ENCODE measurements at regions not wholly inside any gene's neighbourhood (a gene's known extent, or its start where the extent isn't known, plus 50 kb on each side); places are given as distances from the start of the nearest gene placed in this dataset.

DNA sequence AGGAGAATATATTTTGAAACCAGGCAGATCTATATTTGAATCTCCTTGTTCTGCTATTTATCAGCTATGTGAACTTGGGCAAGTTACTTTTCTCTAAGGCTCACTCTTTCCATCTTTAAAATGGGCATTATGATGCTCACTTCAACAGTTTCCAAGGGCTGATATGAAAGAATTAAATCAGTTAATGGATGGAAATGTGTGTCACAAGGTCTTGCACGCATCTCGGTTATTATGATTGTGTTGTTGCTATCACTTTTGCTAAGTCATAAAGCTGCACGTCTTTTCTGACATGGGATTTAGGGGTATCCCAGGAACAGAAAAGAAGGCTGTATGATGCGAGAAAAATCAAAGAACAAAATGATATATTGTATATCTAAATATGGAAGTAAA, 721.5 kb upstream of the TBX3 start:
- H3K27me3 ChIP-seq (ENCODE audit: control insufficient read depth in 2 of 2, insufficient read depth in 2 of 2, low read length in 2 of 2): no peaks in the 10 kb centered on the region
- intact Hi-C loops (cut with micrococcal nuclease): no loop called here
- H3K4me3 ChIP-seq (replicated peaks in 1 of 3; ENCODE audit: low read depth in 2 of 3, low read length in 3 of 3): no peak overlapping the region
- no peaks in the 10 kb centered on the region for H3K4me1 ChIP-seq (ENCODE audit: control insufficient read depth in 1 of 2, insufficient read depth in 2 of 2, low read length in 2 of 2)
- Mint-ChIP-seq H3K36me3 (no peaks in the 10 kb centered on the region), H3K27me3 (ENCODE audit: low read depth in 3 of 3) (peaks cover 5 to 10% (median 7%) of the 10 kb centered on the region in 3 donors), H3K27ac (no peak overlapping the region), H3K9me3 (peaks cover 0 to 3% (median 0%) of the 10 kb centered on the region in 7 donors), H3K4me3 (no peak overlapping the region), H3K4me1 (no peaks in the 10 kb centered on the region)
- no peaks in the 10 kb centered on the region for H3K36me3 ChIP-seq (replicated peaks in 1 of 2; ENCODE audit: control insufficient read depth in 1 of 2, insufficient read depth in 2 of 2, low read length in 2 of 2)
- DNase-seq: no peak
- no peak overlapping the region for H3K27ac ChIP-seq (ENCODE audit: low read depth in 1 of 2, low read length in 2 of 2)
- no peaks in the 10 kb centered on the region for H3K79me2 ChIP-seq (ENCODE audit: insufficient read depth, low read length)
- H3K4me2 ChIP-seq (replicated peaks; ENCODE audit: extremely low read depth, low read length, poor library complexity, severe bottlenecking): no peak overlapping the region
- H3K9me3 ChIP-seq (replicated peaks in 1 of 2; ENCODE audit: control insufficient read depth in 1 of 2, insufficient read depth in 1 of 2, low read length in 2 of 2): no peaks in the 10 kb centered on the region
- TF ChIP-seq, protein P1, sequence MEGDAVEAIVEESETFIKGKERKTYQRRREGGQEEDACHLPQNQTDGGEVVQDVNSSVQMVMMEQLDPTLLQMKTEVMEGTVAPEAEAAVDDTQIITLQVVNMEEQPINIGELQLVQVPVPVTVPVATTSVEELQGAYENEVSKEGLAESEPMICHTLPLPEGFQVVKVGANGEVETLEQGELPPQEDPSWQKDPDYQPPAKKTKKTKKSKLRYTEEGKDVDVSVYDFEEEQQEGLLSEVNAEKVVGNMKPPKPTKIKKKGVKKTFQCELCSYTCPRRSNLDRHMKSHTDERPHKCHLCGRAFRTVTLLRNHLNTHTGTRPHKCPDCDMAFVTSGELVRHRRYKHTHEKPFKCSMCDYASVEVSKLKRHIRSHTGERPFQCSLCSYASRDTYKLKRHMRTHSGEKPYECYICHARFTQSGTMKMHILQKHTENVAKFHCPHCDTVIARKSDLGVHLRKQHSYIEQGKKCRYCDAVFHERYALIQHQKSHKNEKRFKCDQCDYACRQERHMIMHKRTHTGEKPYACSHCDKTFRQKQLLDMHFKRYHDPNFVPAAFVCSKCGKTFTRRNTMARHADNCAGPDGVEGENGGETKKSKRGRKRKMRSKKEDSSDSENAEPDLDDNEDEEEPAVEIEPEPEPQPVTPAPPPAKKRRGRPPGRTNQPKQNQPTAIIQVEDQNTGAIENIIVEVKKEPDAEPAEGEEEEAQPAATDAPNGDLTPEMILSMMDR (IDR thresholded peaks at IDR 0.05): no peak
- H2AFZ ChIP-seq (ENCODE audit: insufficient read depth, low read depth, low read length, poor library complexity, severe bottlenecking): no peak overlapping the region
- 91% methylated on average over 3 of the region's 4 CpGs for WGBS (ENCODE audit: insufficient coverage)
- no peaks in the 10 kb centered on the region for H4K20me1 ChIP-seq (ENCODE audit: insufficient read depth, low read length)
- no peak overlapping the region for H3K9ac ChIP-seq (ENCODE audit: insufficient read depth, low read length, poor library complexity, severe bottlenecking)

- no peak overlapping the region for H3K4me2 ChIP-seq (replicated peaks; ENCODE audit: extremely low read depth, low read length, poor library complexity, severe bottlenecking)
- DNase-seq: no peak
- Mint-ChIP-seq H3K27me3 (ENCODE audit: low read depth in 3 of 3) (peaks cover 4 to 10% (median 5%) of the 10 kb centered on the region in 3 donors), H3K9me3 (peaks cover 0 to 3% (median 0%) of the 10 kb centered on the region in 7 donors), H3K4me1 (no peaks in the 10 kb centered on the region), H3K27ac (no peak overlapping the region), H3K4me3 (no peak overlapping the region), H3K36me3 (no peaks in the 10 kb centered on the region)
- no peaks in the 10 kb centered on the region for H3K79me2 ChIP-seq (ENCODE audit: insufficient read depth, low read length)
- no peaks in the 10 kb centered on the region for H3K36me3 ChIP-seq (replicated peaks in 1 of 2; ENCODE audit: control insufficient read depth in 1 of 2, insufficient read depth in 2 of 2, low read length in 2 of 2)
- H3K4me1 ChIP-seq (ENCODE audit: control insufficient read depth in 1 of 2, insufficient read depth in 2 of 2, low read length in 2 of 2): no peaks in the 10 kb centered on the region
- TF ChIP-seq, protein P1 (IDR thresholded peaks at IDR 0.05): no peak
- H3K9me3 ChIP-seq (replicated peaks in 1 of 2; ENCODE audit: control insufficient read depth in 1 of 2, insufficient read depth in 1 of 2, low read length in 2 of 2): no peaks in the 10 kb centered on the region
- intact Hi-C loops (cut with micrococcal nuclease): no loop called here
- no peak overlapping the region for H3K9ac ChIP-seq (ENCODE audit: insufficient read depth, low read length, poor library complexity, severe bottlenecking)
- H3K4me3 ChIP-seq (replicated peaks in 1 of 3; ENCODE audit: low read depth in 2 of 3, low read length in 3 of 3): no peak overlapping the region
- 69% methylated on average over 7 of the region's 9 CpGs for WGBS (ENCODE audit: insufficient coverage)
- no peaks in the 10 kb centered on the region for H3K27me3 ChIP-seq (ENCODE audit: control insufficient read depth in 2 of 2, insufficient read depth in 2 of 2, low read length in 2 of 2)
- H4K20me1 ChIP-seq (ENCODE audit: insufficient read depth, low read length): no peaks in the 10 kb centered on the region
- no peak overlapping the region for H3K27ac ChIP-seq (ENCODE audit: low read depth in 1 of 2, low read length in 2 of 2)
- H2AFZ ChIP-seq (ENCODE audit: insufficient read depth, low read depth, low read length, poor library complexity, severe bottlenecking): no peak overlapping the region
These were observed 720.9 kb upstream of the TBX3 start for GRCh38 chr12:115404761-115405470.
